Activated CD4-positive, alpha-beta T cell treated with anti-CD3 and anti-CD28 coated beads, Interleukin-2, Interleukin-6, amounts not matched to agents 100 ng/mL and 50 ng/mL, durations not matched to agents 16 hours and 8 hours (primary cell): ENCODE measurements at regions not wholly inside any gene's neighbourhood (a gene's known extent, or its start where the extent isn't known, plus 50 kb on each side); places are given as distances from the start of the nearest gene placed in this dataset.
"Not testable (repeated sequence)": the region's sequence is repeated elsewhere in the genome, so short reads cannot be mapped to it uniquely, and the experiment has no call there.

Source experiments
- DNase-seq: peaks from one replicate; pipeline ENCODE4 v3.0.0-alpha.2; 2020

- no peak for DNase-seq
Observed at GRCh38 chr5:124973661-124974060, 227.2 kb upstream of the ZNF608 start.

- DNase-seq: no peak
Observed at GRCh38 chr5:124976086-124976485, 229.6 kb upstream of the ZNF608 start.

DNA sequence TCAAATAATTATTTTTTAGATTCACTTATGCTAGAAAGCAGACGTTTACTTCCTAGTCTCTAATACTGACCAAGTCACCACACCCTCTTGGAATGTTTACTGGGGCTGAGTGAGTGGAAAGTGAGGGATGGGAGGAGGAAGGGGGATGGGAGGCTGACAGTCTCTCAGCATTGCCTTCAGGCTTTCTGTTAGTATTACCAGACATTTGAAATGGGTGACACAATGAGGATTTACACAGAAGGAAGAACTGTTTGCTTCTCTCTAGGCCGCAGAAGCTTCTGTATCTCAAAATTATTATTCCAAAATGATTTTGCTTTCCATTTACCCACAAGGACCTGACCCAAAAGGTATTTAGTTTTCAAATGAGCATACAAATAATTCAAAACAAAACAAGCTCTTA is 232.8 kb upstream of the ZNF608 start:
- DNase-seq: no peak

GRCh38 chr5:124980163-124980941 is 233.9 kb upstream of the ZNF608 start:
- DNase-seq: no peak

DNA sequence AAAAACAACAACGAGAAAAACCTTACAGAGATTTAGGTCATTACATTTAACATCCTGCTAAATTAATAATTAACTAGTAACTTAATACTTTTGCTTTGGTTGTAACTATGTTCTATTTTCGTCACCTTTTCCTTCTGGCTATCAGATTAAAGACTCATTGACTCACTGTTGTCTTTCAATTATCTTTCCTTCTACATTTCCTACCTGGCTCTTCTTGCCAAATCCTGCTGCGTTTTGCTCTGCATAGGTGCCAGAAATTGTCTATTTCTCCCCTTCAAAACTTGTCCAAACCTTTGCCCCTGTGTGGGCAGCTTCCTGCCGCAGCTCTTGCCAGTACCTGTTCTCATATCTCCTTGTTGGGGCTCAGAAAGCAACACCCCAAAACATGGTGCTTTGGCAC is 235.5 kb upstream of the ZNF608 start:
- no peak for DNase-seq

DNA sequence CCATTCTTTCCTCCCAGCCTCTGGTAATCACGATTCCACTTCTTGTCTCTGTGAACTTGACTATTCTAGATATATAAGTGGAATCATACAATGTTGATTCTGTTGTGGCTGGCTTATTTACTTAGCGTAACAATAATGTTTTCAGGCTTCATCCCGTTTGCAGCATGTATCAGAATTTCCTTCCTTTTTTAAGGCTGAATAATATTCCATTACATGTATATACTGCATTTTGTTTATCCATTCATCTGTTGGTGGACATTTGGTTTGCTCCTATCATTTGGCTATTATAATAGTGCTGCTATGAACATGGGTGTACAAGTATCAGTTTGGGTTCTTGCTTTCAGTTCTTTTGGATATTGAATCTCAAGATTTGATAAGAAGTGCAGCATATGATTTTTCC is 239.7 kb upstream of the ZNF608 start:
- no peak for DNase-seq

- no peak for DNase-seq
Observed at GRCh38 chr5:124986667-124987066, 240.2 kb upstream of the ZNF608 start.

GRCh38 chr5:124987786-124988185 is 241.3 kb upstream of the ZNF608 start:
- not testable (repeated sequence) for DNase-seq

DNA sequence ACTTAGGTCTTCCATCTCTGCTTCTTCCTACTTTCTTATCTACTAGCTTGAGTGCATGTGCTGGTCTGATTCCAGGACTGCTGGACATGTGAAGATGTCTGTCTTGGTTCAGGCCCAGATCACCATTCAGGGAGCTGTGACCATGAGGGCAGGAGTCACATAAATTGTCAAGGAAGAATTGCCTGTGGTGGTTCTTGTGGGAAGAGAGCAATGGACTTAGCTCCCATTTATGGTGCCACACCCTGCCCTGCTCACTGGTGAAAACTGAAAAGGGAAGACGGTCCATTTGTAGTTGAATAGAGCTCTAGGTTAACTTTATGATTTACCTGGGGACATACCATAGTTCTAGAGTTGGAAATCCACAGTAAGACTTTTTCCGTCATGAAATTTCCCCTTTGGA is 244.3 kb upstream of the ZNF608 start:
- DNase-seq: no peak

DNA sequence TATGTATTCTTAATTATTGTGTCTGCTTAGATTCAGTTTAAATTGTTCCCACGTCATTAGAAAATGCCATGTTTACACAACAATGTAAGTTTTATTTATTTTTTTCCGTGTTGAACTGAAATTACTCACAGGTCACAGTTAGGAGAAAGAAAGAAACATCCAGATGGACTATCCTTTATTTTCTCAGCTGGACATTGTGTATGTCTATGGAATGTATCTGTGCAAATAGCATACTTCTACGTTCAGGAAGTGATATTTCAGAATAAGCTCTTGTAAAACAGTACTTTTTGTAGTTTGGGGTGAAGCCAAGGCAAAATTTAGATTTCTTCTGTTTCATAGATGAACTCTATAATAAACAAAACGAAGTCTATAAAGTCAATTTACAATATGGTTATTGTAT is 249.0 kb upstream of the ZNF608 start:
- DNase-seq: no peak

DNA sequence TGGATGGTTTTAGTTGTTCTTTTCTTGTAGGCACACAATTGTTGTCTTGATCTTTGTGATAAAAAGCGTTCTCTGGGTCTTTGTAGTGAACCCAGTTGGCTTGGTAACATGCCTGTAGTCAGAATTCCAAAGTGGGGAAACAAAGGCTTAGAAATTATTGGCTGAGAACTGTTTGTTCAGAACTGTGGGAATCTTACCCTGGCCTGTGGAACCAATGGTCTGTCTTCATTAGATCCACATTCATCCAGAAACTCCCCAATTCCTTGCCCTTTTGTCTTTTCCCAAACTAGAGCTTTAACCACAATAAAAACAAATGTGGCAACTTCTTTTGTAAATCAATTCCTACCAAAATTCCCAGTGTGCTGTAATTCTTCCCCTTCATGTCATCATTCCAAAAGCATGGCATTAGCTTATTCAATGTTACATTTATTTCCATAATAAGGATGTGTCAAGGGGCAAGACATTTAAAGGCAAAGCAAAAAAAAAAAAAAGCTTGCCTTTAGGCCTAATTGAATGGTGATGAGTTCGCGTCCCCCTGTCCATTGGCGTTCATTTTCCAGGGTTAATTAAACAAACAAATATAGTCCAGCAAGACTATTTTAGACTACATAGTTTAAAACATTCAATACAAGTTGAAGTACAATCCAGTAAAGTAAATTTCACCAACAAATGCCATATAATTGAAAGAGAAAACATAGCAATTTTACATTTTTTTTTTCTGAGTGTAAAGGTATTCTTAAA is 249.8 kb upstream of the ZNF608 start:
- DNase-seq: no peak

DNA sequence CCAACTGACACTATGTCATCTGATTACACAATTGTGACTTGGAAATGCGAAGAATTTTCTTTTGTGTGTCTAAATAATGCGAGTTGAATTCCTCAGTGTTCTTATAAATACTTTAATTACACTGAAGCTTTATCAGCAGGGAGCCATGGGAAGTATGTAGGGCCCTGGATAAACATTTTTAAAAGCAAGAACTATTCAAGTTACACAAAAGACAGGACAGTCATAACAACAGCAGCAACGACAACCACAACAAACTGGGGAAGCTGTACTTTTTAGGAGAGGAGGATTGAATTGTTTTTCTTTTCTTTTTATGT is 250.3 kb upstream of the ZNF608 start:
- DNase-seq: no peak

DNA sequence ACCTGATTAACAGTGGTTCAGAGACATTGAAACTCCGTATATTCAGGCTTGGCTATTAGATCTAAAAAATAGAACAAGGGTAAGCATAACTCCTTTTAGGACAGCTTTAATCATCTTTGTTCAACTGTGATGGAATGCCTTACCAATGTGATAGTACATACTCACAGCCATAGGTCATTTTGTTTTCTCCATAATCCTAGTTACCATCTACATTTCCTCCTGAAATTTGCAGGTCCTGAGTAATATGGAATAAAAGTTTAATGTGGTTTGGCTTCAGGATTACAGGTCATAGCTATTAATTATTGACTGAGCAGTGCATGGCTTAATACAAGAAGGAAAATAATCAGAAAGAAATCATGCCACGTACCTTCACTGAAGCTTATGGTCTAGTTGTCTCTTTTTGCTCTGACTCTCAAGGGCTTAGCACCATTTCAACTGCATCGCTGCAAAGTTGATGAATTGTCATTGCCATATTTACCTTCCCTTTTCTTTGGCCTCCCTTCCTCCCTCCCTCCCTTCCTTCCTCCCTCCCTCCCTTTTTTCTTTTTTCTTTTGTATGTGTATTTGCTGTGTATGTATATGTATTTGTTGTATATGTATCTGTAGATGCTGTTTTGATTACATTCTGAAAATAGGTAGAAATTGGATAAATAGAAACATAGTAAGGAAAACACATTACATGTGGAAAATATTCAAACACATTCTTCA is 250.9 kb upstream of the ZNF608 start:
- DNase-seq: no peak

DNA sequence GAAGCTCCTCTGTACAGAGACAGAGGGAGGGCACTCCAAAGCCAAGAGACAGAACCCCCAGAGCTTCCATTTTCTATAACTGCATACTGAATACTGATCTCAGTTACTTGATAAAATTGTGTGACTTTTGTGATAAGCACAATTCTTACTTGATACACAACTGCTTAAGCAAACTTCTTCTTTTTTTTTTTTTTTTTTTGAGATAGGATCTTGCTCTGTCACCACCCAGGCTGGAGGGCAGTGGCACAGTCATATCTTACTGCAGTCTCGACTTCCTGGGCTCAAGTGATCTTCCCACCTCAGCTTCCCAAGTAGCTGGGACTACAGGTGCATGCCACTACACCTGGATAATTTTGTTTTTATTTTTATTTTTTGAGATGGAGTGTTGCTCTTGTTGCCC is 252.1 kb upstream of the ZNF608 start:
- DNase-seq: no peak

GRCh38 chr5:125002727-125003598 is 256.5 kb upstream of the ZNF608 start:
- no peak for DNase-seq

GRCh38 chr5:125004009-125004408 is 257.6 kb upstream of the ZNF608 start:
- DNase-seq: no peak

DNA sequence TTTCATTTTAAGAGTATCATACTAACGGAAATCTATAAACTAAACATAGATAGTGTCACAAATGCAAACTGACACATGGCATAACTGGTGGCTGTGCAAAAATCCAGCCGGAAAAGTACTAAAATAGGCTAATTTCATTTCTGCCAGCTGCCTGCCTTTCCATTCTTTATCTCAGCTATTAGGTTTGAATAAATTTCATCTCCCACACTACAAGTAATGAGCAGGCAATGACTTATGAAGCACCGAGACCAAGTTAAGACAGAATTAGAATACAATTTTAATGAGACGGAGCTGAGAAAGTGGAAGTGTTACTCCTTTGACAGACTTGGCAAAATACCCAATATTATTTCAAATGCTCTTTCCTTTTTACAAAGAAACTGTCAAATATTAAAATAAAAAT is 258.8 kb upstream of the ZNF608 start:
- DNase-seq: no peak

DNA sequence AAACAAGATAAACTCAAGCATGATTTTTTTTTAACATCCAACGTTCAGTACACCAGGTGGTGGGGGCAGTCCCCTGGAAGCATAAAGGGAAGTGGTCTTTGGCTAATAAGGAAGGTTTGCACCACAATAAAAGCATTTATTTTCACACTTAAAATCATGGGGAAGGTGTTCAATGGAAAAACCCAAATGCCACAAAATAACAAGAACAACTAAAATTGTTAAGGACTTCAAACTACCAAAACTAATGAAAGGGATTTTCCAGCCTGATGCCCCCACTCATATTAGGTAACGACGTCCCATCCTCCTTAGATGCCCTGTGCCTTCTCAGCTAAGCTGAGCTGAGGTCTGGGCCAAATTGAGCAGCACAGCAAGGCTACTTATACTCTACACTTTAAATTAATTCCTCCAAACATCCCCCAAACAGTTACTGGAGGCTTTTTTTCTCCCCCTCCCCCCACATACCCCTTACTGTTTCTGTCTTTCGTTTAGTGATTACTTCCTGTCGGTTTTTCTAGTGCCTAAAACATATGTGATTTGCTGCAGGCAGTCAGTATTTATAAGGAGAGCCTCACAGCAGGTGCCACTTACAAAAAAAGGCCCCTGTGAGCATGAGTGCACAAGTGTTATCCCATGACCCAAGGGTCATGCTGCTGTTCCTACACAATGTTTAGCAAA is 259.7 kb upstream of the ZNF608 start:
- no peak for DNase-seq

GRCh38 chr5:125010356-125010755 is 263.9 kb upstream of the ZNF608 start:
- DNase-seq: no peak

DNA sequence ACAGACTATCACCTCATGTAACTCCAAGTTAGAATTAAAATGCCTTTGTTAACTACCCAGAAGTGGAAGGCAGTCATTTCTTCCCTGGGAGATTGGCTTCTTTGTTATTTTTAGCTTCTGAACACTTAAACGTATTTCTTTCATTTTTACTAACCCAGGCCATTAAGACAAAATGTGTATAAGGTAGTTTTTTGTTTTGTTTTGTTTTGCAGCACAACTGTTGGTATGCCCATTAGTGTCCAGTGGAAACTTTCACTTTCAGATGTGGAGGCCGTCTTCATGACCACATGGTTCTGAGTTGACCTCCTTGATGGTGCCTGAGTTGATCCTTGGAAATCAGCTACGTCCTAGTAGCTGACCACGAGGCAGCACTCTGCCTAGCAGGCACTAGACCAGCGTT is 264.6 kb upstream of the ZNF608 start:
- no peak for DNase-seq

DNA sequence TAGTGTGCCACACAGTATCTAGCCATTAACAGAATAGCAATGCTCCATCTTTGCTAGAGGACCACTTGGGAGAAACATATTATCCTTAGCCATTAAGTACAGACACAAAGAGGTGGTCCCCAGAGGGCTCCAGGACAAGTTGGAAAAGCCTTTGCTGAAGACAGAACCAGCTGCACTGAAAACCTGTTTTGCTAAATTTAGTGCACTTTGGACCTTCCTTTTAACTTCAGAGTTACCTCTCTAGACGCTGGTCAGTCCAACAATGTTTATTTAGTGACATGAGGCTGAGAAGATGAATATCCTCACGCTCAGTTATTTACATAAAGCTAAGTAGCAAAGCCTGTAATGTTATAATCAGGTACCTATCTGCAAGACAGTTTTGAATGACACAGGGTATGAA is 265.0 kb upstream of the ZNF608 start:
- no peak for DNase-seq

DNA sequence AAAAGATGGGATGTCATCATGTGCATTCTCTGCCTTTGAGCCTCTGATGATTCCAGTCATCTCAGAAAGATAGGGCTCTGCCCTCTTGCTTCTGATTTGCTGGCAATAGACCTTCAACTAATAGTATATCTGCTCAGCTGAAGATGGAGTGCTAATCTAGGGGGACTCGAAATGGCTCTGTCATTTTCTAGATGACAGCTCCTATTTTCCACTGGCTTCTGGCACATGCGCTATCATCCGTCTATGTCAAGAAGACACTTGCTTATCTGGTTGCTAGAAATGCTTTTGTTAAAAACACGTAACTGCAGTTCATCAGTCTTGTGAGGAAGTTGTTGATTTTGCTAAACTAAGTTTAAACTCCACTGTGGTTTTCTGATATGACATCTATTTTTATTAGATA is 265.5 kb upstream of the ZNF608 start:
- no peak for DNase-seq
